Hematopoietic multipotent progenitor cell treated with erythropoietin and hydrocortisone succinate and interleukin-3 and kit ligand, for 15 days (in vitro differentiated cells): ENCODE measurements at regions not wholly inside any gene's neighbourhood (a gene's known extent, or its start where the extent isn't known, plus 50 kb on each side); places are given as distances from the start of the nearest gene placed in this dataset.
"Not testable (repeated sequence)": the region's sequence is repeated elsewhere in the genome, so short reads cannot be mapped to it uniquely, and the experiment has no call there.

Source experiments
- DNase-seq: peaks from one replicate; pipeline ENCODE4 v3.0.0-alpha.2; 2015; ENCODE audit warnings: low spot score

GRCh38 chr16:29234536-29235275, 171.8 kb downstream of the NPIPB11 start:
- not testable (repeated sequence) for DNase-seq

- DNase-seq: not testable (repeated sequence)
These were observed 172.7 kb downstream of the NPIPB11 start for GRCh38 chr16:29233705-29234404.

GRCh38 chr16:29232811-29233704, 173.5 kb downstream of the NPIPB11 start:
- no peak for DNase-seq

GRCh38 chr16:29232160-29232705, 174.3 kb downstream of the NPIPB11 start:
- DNase-seq: not testable (repeated sequence)

- no peak for DNase-seq
These were observed 175.3 kb downstream of the NPIPB11 start for GRCh38 chr16:29231244-29231643.

DNA sequence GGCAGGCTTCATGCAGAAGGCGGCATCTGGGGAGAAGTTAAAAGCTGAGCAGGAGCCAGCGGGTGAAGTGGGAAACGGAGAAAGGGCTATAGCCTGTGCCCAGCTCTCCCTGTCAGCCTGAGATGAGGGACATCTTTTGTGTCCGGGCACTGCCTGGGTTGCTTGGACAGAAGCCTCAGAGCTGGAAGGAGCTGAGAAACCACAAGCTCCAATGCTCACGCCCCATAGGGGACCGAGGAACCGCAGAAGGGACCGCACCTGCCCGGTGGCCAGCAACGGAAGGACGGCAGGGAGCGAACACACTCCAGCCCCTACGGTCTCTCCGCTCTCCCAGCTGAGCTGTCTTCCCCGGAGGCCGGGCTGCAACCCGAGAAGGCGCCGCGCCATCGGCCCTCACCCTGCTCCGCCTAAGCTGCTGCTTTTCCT, 175.8 kb downstream of the NPIPB11 start:
- no peak for DNase-seq

DNA sequence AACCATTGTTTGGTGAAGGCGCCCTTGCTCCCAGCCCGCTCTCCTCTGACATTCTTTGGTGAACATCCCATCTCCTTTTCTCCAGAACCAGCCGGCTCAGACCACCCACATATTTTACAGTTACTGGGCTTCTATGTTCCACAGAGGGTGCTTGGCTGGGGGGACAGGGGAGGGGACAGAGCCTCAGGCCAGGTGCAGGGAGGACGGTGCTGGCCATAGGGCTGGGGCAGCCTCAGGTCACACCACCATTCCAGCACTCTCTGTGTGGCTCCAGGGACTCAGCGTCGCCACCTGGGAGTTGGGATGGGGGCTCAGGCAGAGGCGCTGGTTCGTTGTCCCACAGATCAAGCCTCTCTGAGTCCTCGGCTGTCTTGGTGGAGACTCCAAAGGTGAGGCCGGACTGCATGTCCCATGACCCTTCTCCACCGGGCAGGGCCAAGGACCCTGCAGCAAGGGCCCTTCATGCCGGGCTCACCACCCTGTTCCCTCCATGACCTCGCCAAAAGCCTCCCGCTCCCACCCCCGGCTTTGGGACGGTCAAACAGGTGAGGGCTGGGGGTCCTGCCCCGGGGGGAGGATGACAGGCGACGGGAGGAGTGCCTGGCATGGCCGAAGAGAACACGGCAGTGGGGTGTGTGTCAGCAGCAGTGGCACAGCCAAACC, 176.4 kb downstream of the NPIPB11 start:
- DNase-seq: not testable (repeated sequence)

DNA sequence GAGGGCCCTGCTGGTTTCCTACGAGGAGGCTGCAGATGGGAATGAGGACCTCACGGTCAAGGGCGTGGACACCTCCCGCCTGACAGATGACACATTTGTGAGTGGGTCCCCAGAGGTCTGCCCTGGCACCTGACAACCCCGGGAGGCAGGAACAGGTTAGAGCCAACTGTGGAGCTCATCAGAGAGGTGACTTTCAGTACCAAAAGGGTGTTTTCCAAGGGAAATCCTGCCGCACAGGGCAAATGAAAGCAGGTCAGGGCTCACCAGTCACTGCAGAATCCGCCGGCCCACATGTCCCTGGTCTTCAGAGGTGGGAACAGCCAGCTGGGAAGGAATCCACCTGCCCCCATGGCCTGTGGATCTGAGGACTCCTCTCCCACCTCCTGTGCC, 176.9 kb downstream of the NPIPB11 start:
- DNase-seq: not testable (repeated sequence)

GRCh38 chr16:29228664-29229611, 177.6 kb downstream of the NPIPB11 start:
- not testable (repeated sequence) for DNase-seq

- DNase-seq: peak; percentile 46
These were observed 178.5 kb downstream of the NPIPB11 start for GRCh38 chr16:29227751-29228663.

- no peak for DNase-seq
These were observed 179.7 kb downstream of the NPIPB11 start for GRCh38 chr16:29226782-29227181.

DNA sequence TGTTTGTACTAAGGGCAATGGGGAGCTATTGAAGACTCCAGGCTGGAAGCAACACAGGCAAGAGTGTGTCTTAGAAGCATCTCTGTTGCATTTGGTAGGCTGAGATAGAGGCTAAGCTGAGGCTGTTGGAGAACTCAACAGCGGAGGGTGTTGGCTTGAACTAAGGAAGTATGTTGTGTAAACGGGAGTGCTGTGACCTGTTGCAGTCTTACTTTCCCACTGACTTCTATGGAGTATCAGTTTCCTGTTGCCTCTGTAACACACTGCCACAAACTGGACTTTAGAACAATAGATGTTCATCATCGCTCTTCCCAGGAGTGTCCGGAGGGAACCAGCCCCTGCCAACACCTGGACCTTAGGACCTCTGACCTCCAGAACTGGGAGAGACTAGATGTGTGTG, 181.8 kb downstream of the NPIPB11 start:
- not testable (repeated sequence) for DNase-seq

DNA sequence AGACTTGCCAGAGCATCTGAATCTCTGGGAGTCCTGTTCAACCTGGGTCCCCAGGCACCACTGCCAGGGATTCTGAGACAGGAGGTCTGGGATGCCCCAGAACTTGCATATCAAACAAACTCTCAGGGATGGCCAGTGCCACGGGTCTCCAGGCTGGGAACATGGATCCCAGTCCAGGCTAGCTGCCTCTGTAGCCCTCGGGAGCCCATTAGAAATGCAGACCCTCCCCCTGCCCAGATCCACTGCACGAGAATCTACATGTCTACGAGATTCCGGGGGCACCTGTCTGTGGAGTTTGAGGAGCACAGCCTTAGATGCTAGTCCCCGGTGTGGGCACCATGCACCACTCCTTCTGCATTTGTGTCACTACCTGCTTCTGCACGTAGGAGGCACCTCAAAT, 183.9 kb downstream of the NPIPB11 start:
- DNase-seq: not testable (repeated sequence)

- DNase-seq: not testable (repeated sequence)
These were observed 184.5 kb downstream of the NPIPB11 start for GRCh38 chr16:29222008-29222407.

- DNase-seq: not testable (repeated sequence)
These were observed 185.1 kb downstream of the NPIPB11 start for GRCh38 chr16:29221281-29221955.

GRCh38 chr16:29220647-29221191, 185.8 kb downstream of the NPIPB11 start:
- not testable (repeated sequence) for DNase-seq

DNA sequence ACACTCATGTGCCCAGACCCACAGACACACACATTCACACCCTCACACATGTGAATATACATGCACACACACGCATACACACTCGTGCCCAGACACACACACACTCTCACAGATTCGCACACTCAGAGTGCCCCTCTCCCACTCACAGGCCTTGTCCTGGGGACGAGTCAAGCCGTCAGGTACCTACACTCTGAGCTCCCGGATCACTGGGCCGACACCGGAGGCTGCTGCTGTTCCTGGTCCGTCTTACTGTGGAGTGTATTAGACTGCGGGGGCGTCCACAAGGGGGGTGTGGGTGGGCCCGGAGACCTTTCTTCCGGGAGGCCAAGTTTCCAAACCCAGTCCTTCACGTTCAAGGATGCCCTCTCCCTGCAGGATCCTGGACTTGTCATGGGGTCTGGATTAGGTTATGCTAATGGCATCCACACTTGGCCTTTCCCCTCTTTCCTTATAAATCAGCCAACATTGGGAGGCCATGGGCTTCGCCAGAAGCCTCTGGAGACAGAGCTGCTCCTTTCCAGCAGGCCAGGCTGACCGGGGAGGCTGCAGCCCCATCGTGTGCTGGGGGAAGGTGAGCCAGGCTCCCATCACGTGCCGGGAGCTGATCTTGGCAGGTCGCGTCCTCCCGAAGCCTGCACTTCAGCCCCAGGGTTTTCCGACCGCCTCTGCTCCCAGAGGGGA, 186.4 kb downstream of the NPIPB11 start:
- DNase-seq: not testable (repeated sequence)

DNA sequence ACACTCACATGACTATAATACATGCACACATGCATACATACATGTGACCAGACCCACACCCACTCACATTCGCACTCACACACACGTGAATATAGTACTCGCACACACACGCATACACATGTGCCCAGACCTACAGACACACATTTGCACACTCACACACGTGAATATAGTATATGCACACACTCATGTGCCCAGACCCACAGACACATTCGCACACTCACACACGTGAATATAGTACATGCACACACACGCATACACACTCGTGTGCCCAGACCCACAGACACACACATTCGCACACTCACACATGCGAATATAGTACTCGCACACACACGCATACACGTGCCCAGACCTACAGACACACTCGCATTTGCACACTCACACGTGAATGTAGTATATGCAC, 186.9 kb downstream of the NPIPB11 start:
- DNase-seq: not testable (repeated sequence)
